ENCODE measurements at regions not wholly inside any gene's neighbourhood (a gene's known extent, or its start where the extent isn't known, plus 50 kb on each side); places are given as distances from the start of the nearest gene placed in this dataset.

- TF ChIP-seq RAD21 (IDR thresholded peaks at IDR 0.05), result no peak
- no peak for TF ChIP-seq MAX (IDR thresholded peaks at IDR 0.05)
- TF ChIP-seq, protein P1, sequence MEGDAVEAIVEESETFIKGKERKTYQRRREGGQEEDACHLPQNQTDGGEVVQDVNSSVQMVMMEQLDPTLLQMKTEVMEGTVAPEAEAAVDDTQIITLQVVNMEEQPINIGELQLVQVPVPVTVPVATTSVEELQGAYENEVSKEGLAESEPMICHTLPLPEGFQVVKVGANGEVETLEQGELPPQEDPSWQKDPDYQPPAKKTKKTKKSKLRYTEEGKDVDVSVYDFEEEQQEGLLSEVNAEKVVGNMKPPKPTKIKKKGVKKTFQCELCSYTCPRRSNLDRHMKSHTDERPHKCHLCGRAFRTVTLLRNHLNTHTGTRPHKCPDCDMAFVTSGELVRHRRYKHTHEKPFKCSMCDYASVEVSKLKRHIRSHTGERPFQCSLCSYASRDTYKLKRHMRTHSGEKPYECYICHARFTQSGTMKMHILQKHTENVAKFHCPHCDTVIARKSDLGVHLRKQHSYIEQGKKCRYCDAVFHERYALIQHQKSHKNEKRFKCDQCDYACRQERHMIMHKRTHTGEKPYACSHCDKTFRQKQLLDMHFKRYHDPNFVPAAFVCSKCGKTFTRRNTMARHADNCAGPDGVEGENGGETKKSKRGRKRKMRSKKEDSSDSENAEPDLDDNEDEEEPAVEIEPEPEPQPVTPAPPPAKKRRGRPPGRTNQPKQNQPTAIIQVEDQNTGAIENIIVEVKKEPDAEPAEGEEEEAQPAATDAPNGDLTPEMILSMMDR (IDR thresholded peaks at IDR 0.05; ENCODE audit: low read depth, low read length, missing input control), result no peak
- no peak for TF ChIP-seq HNF4A (conservative IDR thresholded peaks at IDR 0.05)
- TF ChIP-seq YY1 (IDR thresholded peaks at IDR 0.05), result no peak
- TF ChIP-seq, protein P2, sequence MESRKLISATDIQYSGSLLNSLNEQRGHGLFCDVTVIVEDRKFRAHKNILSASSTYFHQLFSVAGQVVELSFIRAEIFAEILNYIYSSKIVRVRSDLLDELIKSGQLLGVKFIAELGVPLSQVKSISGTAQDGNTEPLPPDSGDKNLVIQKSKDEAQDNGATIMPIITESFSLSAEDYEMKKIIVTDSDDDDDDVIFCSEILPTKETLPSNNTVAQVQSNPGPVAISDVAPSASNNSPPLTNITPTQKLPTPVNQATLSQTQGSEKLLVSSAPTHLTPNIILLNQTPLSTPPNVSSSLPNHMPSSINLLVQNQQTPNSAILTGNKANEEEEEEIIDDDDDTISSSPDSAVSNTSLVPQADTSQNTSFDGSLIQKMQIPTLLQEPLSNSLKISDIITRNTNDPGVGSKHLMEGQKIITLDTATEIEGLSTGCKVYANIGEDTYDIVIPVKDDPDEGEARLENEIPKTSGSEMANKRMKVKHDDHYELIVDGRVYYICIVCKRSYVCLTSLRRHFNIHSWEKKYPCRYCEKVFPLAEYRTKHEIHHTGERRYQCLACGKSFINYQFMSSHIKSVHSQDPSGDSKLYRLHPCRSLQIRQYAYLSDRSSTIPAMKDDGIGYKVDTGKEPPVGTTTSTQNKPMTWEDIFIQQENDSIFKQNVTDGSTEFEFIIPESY (IDR thresholded peaks at IDR 0.05), result no peak
- TF ChIP-seq GABPA (IDR thresholded peaks at IDR 0.05 in 1 of 2, conservative IDR thresholded peaks at IDR 0.05 in 1 of 2), result no peak
Measured at GRCh38 chr6:145206247-145206907, 528.9 kb downstream of the EPM2A start.

All from liver (tissue), 3 donors.